NCI-H1694 treated with DMSO at 0.1 percent for 48 hours (cell line): ENCODE measurements at regions not wholly inside any gene's neighbourhood (a gene's known extent, or its start where the extent isn't known, plus 50 kb on each side); places are given as distances from the start of the nearest gene placed in this dataset.
"Not testable (repeated sequence)": the region's sequence is repeated elsewhere in the genome, so short reads cannot be mapped to it uniquely, and the experiment has no call there.

ENCODE experiments used
- DNase-seq: peaks from one replicate; lab custom pipeline; 2025; lab: John Stamatoyannopoulos, UW

GRCh38 chr3:87101861-87102625 is 111.1 kb upstream of the VGLL3 start:
- DNase-seq = no peak

- not testable (repeated sequence) for DNase-seq
Observed at GRCh38 chr3:87097733-87098132, 106.8 kb upstream of the VGLL3 start.

GRCh38 chr3:87090631-87091030 is 99.7 kb upstream of the VGLL3 start:
- no peak for DNase-seq

GRCh38 chr3:87088993-87089841 is 98.3 kb upstream of the VGLL3 start:
- no peak for DNase-seq

- DNase-seq = no peak
Observed at GRCh38 chr3:87088430-87088992, 97.6 kb upstream of the VGLL3 start.

- no peak for DNase-seq
Observed at GRCh38 chr3:87084868-87085267, 93.9 kb upstream of the VGLL3 start.

- DNase-seq = peak; percentile 43
Observed at GRCh38 chr3:87082796-87083440, 92.0 kb upstream of the VGLL3 start.

GRCh38 chr3:87077355-87077754 is 86.4 kb upstream of the VGLL3 start:
- DNase-seq = no peak

GRCh38 chr3:87076946-87077345 is 86.0 kb upstream of the VGLL3 start:
- no peak for DNase-seq

GRCh38 chr3:87073496-87074145 is 82.7 kb upstream of the VGLL3 start:
- DNase-seq = peak; percentile 8

GRCh38 chr3:87072446-87072845 is 81.5 kb upstream of the VGLL3 start:
- DNase-seq = no peak

GRCh38 chr3:87069971-87070370 is 79.0 kb upstream of the VGLL3 start:
- DNase-seq = no peak

GRCh38 chr3:87069021-87069420 is 78.1 kb upstream of the VGLL3 start:
- DNase-seq = no peak

GRCh38 chr3:87062685-87063084 is 71.7 kb upstream of the VGLL3 start:
- DNase-seq = no peak

GRCh38 chr3:87057474-87057873 is 66.5 kb upstream of the VGLL3 start:
- DNase-seq = no peak

- no peak for DNase-seq
Observed at GRCh38 chr3:87053553-87053952, 62.6 kb upstream of the VGLL3 start.

GRCh38 chr3:87052499-87053260 is 61.7 kb upstream of the VGLL3 start:
- DNase-seq = no peak

GRCh38 chr3:87047852-87048251 is 56.9 kb upstream of the VGLL3 start:
- no peak for DNase-seq

GRCh38 chr3:87046241-87046640 is 55.3 kb upstream of the VGLL3 start:
- no peak for DNase-seq

- DNase-seq = no peak
Observed at GRCh38 chr3:87045473-87045872, 54.5 kb upstream of the VGLL3 start.

- DNase-seq = no peak
Observed at GRCh38 chr3:87044846-87045245, 53.9 kb upstream of the VGLL3 start.
